Aorta (tissue), 5 donors: ENCODE measurements at regions not wholly inside any gene's neighbourhood (a gene's known extent, or its start where the extent isn't known, plus 50 kb on each side); places are given as distances from the start of the nearest gene placed in this dataset.

ENCODE experiments used
- ATAC-seq: fragments of 200-7000 bp; cut with Tn5 transposase; one replicate; pipeline ENCODE4 v1.9.1; 2022; ENCODE audit warnings: moderate library complexity; ENCODE audit not compliant: low FRiP score
- DNase-seq, 2 donors: peaks; one replicate each; pipeline ENCODE4 v3.0.0-alpha.2; 2020
- H3K27ac ChIP-seq, 2 donors: one replicate each; pipeline ENCODE4 v1.5.1; 2013; ENCODE audit warnings: low read length in 2 of 2, mild to moderate bottlenecking in 2 of 2, moderate library complexity in 2 of 2, control low read depth in 1 of 2, inconsistent platforms in 1 of 2, low read depth in 1 of 2
- H3K27me3 ChIP-seq, 2 donors: one replicate each; pipeline ENCODE4 v1.6.1; 2013; ENCODE audit warnings: control low read depth in 1 of 2, low read length in 1 of 2, mild to moderate bottlenecking in 1 of 2, moderate library complexity in 1 of 2; ENCODE audit not compliant: insufficient read depth in 2 of 2, control insufficient read depth in 1 of 2
- H3K36me3 ChIP-seq, 2 donors: one replicate each; pipeline ENCODE4 v1.6.1; 2013; ENCODE audit warnings: control low read depth in 1 of 2, low read length in 1 of 2, mild to moderate bottlenecking in 1 of 2; ENCODE audit not compliant: insufficient read depth in 2 of 2, control insufficient read depth in 1 of 2
- H3K4me1 ChIP-seq, 2 donors: one replicate each; pipeline ENCODE4 v1.6.1; 2013; ENCODE audit warnings: low read length in 2 of 2, control low read depth in 1 of 2, mild to moderate bottlenecking in 1 of 2, moderate library complexity in 1 of 2; ENCODE audit not compliant: insufficient read depth in 2 of 2, control insufficient read depth in 1 of 2
- H3K4me3 ChIP-seq, 2 donors: one replicate each; pipeline ENCODE4 v1.5.1; 2013; ENCODE audit warnings: low read length in 2 of 2, control low read depth in 1 of 2, mild to moderate bottlenecking in 1 of 2
- H3K9me3 ChIP-seq: one replicate; pipeline ENCODE4 v1.6.1; 2013; ENCODE audit warnings: mild to moderate bottlenecking, low read length; ENCODE audit not compliant: control insufficient read depth
- WGBS, 2 donors: extraction: QIAGEN DNeasy Blood & Tissue Kit; methylation state at CpG; one replicate each; pipeline ENCODE4 v1.1.7; 2013; 5-methylcytosine and 5-hydroxymethylcytosine counted together
- intact Hi-C, 2 donors: fragments of 100-400 bp; cut with DNase I; formaldehyde crosslinking; loops; one replicate each; pipeline versions ENCODE4 v1.14.2 to v1.15.0; 2022
- donor health status: healthy with polysubstance abuse.
- donor health status: Bipolar disorder and iron deficiency.
- donor health status: DM: no; HTN: no; CAD: no.
- donor health status: DM: no; HTN: no; CAD: no.
- donor health status: DM: yes; HTN: yes; CAD: no.

DNA sequence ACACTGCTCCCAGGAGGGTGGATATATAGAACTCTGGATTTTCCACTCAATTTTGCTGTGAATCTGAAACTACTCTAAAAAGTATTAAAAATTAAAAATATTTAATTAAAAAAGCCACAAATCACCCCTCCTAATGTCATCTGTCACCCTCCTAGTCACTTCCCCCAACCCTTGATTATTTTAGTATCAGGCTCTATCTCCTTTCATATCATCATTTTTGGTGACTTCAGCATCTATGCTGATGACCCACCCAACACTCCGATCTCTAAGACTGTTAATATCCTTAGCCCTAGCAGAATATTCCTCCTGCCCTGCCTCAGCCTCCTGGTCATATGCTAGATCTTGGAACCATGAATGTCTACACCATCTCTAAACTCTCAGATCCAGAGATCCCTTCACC lies 128.3 kb upstream of the SLC1A4 start:
- no peak for DNase-seq
- Histone ChIP-seq H3K27ac (no peak overlapping the region), H3K9me3 (no peaks in the 10 kb centered on the region), H3K4me3 (no peak overlapping the region), H3K36me3 (no peaks in the 10 kb centered on the region), H3K27me3 (no peaks in the 10 kb centered on the region), H3K4me1 (peaks cover 0 to 4% of the 10 kb centered on the region in 2 donors)
- WGBS, 2 donors: 94 to 95% methylated on average over 1 of the region's 1 CpG
- intact Hi-C loops: loop anchor here in 1 of 2 donors (5.0 kb wide), 1 partner anchor 264 kb away; no protein-coding TSS in a partner anchor
- no peak for ATAC-seq

DNA sequence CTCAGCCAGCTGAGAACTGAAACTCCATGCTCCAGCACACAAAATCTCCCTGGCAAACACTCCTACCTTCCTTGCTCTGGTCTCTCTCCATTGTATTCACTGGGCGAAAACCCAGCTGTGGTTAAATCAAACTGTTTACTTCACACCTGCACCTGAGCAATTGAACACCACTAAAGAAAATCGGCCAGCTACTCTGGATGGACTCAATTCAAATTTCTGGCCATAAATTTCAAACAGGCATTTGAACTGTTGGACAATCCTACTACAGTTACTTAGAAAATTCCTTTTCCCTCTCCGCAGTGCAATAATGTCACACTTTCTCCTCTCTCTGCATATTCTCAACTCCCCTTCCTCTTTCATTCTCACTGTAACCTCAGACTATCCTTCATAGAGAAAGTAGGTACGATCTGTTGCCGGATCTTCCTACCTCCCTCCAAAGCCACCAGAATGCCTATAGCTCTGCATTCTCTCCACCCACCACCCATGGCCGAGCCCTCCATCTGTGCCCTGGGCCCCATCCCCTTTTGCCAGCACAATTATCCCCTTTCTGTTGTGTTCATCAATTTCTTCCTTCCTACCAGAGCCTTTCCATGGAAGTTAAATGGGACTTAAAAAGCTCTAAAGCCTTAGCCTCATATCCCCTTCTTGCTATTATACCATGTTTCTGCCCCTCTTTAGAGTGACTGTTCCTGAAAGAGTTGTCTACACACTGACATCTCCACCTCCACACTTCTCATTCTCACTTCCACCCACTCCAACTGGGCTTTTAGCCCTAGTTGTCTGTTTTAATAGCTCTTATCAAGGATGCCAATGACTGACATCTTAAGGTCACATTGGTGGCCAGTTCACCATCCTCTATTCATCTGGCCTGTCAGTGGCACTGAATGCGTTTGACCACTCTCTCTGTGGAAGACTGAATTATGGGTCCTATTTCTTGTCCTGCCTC lies 127.5 kb upstream of the SLC1A4 start:
- H3K27ac ChIP-seq: no peak overlapping the region
- H3K9me3 ChIP-seq: no peaks in the 10 kb centered on the region
- no peak overlapping the region for H3K4me3 ChIP-seq
- no peak for DNase-seq
- peaks cover 0 to 4% of the 10 kb centered on the region in 2 donors for H3K4me1 ChIP-seq
- no peak for ATAC-seq
- intact Hi-C loops: loop anchor here in 1 of 2 donors (5.0 kb wide), 1 partner anchor 264 kb away; no protein-coding TSS in a partner anchor
- WGBS, 2 donors: 93 to 94% methylated on average over 7 of the region's 7 CpGs
- no peaks in the 10 kb centered on the region for H3K36me3 ChIP-seq
- no peaks in the 10 kb centered on the region for H3K27me3 ChIP-seq

DNA sequence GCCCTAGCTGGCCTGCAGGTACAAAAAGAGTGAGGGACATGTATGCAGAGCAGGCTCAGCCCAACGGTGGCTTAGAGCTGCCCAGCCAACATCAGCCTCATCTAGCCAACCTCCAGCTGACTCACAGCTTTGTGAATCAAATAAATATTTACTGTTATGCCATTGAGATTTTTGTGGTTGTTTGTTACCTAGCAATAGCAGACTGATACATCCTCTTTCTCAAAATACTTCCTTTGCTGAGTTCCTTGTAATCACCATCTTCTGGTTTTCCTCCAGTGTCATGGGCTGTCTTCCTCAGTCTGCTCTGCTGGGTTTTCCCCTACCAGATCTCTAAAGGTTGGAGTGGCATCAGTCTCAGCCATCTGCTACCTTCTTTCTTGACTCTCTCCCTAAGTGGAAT lies 126.6 kb upstream of the SLC1A4 start:
- Histone ChIP-seq H3K4me3 (no peak overlapping the region), H3K36me3 (no peaks in the 10 kb centered on the region), H3K9me3 (no peaks in the 10 kb centered on the region), H3K27ac (no peak overlapping the region), H3K4me1 (peaks cover 0 to 4% of the 10 kb centered on the region in 2 donors), H3K27me3 (no peaks in the 10 kb centered on the region)
- 67 to 78% methylated on average over 1 of the region's 1 CpG for WGBS, 2 donors
- DNase-seq (no peak), ATAC-seq (no peak)
- intact Hi-C loops: loop anchor here in 1 of 2 donors (5.0 kb wide), 1 partner anchor 265 kb away; no protein-coding TSS in a partner anchor

DNA sequence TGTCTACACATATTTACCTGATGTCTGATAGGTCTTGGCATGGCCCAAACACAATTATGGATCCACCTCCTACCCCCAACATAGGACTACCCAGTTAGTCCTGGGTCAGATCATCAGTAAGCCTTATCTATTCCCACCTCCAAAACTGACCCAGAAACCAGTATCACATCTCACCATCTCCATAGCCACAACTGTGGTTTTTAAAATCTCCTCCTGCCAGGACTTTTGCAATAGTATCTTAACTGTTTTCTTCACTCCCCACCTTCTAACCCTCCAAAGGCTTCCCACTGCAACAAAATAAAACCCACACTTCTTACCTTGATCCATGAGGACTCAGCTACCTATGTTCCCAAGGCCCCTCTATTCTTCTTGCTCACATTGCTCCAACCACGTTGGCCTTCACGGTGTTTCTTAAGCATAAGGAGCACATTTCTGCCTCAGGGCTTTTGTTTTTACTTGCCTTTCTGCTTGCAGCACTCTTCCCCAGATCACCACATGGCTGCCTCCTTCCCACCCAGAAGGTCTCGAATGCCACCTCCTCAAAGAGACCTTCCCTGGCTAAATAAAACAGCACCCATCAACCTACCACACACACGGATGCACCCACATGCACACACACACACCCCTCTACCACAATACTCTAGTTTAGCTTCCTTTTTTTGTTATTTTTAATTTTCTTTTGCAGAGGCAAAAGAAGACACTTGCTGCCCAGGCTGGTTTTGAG lies 125.9 kb upstream of the SLC1A4 start:
- Histone ChIP-seq H3K4me3 (no peak overlapping the region), H3K36me3 (no peaks in the 10 kb centered on the region), H3K27ac (no peak overlapping the region), H3K9me3 (no peaks in the 10 kb centered on the region), H3K27me3 (no peaks in the 10 kb centered on the region), H3K4me1 (peaks cover 0 to 4% of the 10 kb centered on the region in 2 donors)
- WGBS, 2 donors: 92 to 96% methylated on average over 4 of the region's 4 CpGs
- no peak for DNase-seq
- intact Hi-C loops: loop anchor here in 1 of 2 donors (5.0 kb wide), 1 partner anchor 266 kb away; no protein-coding TSS in a partner anchor
- no peak for ATAC-seq

DNA sequence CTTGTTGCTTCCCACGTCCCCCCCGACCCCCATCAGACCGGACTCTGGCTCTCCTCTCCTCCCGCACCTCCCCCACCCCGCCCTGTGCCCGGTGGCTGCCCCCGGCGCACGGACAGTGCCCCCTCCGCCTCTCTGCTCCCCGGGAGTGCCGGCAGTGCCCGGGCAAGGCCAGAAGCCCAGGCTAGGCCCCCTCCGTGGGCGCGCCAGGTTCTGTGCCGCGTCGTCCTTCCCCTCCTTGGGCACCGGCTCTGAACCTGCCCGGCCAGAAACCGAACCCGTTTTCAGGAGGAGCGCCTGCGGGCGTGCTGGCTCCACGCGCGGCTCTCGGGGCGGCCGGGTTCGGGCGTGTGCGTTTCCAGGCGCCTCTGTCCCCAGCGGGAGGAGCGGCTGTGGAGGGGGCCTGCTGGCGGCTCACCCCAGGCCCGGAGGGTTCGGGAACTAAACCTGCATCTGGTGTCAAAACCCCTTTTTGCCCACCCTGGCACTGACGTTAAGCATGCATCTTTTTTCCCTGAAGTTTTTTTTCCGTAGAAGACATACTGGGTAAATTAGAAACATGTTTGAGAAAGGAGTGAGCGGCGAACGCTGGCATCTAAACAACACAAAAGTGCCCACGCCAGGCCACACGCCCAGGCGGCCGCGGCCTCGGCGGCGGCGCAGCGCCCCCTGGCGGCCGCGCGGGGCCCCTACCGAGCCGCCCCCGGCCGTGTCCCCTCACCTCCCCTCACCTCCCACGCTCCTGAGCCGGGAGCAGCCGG lies 123.9 kb upstream of the SLC1A4 start:
- WGBS, 2 donors: 0 to 1% methylated on average over 54 to 67 of the region's 67 CpGs
- peak; percentile 90 for ATAC-seq
- H3K4me1 ChIP-seq: no peaks in the 10 kb centered on the region
- H3K36me3 ChIP-seq: no peaks in the 10 kb centered on the region
- intact Hi-C loops: loop anchor here (2.0 to 5.0 kb wide), 3 partner anchors 108 to 278 kb away; no protein-coding TSS in a partner anchor
- H3K9me3 ChIP-seq: no peaks in the 10 kb centered on the region
- no peaks in the 10 kb centered on the region for H3K27me3 ChIP-seq
- peak; percentile 76 to 86 for DNase-seq
- peak overlapping the region in 1 of 2 donors; percentile 62 for H3K27ac ChIP-seq
- peak overlapping the region; percentile 86 to 92 for H3K4me3 ChIP-seq

DNA sequence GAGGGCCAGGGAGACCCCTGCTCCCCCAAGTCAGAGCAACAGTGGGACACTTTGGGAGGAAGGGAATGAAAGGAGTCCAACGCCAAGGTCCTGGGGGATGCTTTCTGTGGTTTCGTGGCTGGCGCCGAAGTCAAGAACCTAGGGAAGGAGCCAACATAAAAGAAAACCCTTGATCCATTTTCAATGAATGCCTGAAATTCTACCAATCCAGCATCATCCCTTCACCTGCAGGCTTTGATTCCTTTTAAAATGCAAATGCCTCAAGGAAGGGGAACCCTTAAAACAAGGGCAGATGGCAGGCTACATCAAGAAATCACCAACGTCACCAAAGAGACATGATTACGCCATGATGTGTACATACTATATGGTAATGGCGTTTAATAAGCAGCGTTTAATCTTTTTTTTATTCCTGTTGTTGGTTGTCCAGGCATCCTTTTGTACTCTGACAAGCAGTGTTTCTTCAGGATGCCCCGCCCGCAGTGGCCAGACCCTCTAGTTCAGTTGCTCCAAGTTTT lies 123.3 kb upstream of the SLC1A4 start:
- 50 to 52% methylated on average over 10 of the region's 10 CpGs for WGBS, 2 donors
- Histone ChIP-seq H3K9me3 (no peaks in the 10 kb centered on the region), H3K27me3 (no peaks in the 10 kb centered on the region), H3K36me3 (no peaks in the 10 kb centered on the region), H3K4me3 (no peak overlapping the region), H3K27ac (no peak overlapping the region), H3K4me1 (no peaks in the 10 kb centered on the region)
- ATAC-seq: no peak
- intact Hi-C loops: loop anchor here (2.0 to 5.0 kb wide), 3 partner anchors 109 to 279 kb away; no protein-coding TSS in a partner anchor
- DNase-seq: peak in 1 of 2 donors; percentile 42

DNA sequence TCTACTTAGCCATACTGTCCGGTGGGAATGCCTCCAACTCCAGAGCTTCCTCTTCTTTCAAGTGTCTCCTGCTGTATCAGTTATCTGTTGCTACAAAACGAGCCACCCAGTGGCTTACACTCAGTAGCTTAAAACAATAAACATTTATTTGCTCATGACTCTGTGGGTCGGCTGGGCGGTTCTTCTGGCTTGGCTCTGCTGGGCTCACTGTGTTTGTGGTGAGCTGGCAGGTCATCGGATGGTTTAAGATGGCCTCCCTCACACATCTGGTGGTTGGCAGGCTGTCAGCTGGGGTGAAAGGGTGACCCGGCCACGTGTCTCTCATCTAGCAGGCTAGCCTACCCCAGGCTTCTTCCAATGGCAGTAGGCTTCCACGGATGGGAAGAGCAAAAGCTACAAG lies 122.4 kb upstream of the SLC1A4 start:
- ATAC-seq (no peak), DNase-seq (peak in 1 of 2 donors; percentile 62)
- H3K27ac ChIP-seq: no peak overlapping the region
- no peaks in the 10 kb centered on the region for H3K36me3 ChIP-seq
- H3K4me1 ChIP-seq: no peaks in the 10 kb centered on the region
- H3K9me3 ChIP-seq: no peaks in the 10 kb centered on the region
- intact Hi-C loops: loop anchor here (5.0 kb wide), 2 partner anchors 109 to 279 kb away; no protein-coding TSS in a partner anchor
- H3K27me3 ChIP-seq: no peaks in the 10 kb centered on the region
- H3K4me3 ChIP-seq: no peak overlapping the region
- 59 to 62% methylated on average over 8 of the region's 8 CpGs for WGBS, 2 donors
